ENCODE measurements at regions not wholly inside any gene's neighbourhood (a gene's known extent, or its start where the extent isn't known, plus 50 kb on each side); places are given as distances from the start of the nearest gene placed in this dataset.

GRCh38 chr1:78223417-78224215 lies 177.8 kb downstream of the GIPC2 start:
- in situ Hi-C loops (cut with MboI; ENCODE audit: low sequenced_read_pairs, unreplicated experiment) = no loop called here
- TF ChIP-seq CTCF (IDR thresholded peaks at IDR 0.05; ENCODE audit: borderline replicate concordance, control extremely low read depth, extremely low read depth, insufficient read depth, missing control alignments) = no peak
- no peak for DNase-seq (ENCODE audit: low spot score)

GRCh38 chr1:78224246-78224785 lies 178.6 kb downstream of the GIPC2 start:
- in situ Hi-C loops (cut with MboI; ENCODE audit: low sequenced_read_pairs, unreplicated experiment) = no loop called here
- TF ChIP-seq CTCF (IDR thresholded peaks at IDR 0.05; ENCODE audit: borderline replicate concordance, control extremely low read depth, extremely low read depth, insufficient read depth, missing control alignments) = no peak
- no peak for DNase-seq (ENCODE audit: low spot score)

GRCh38 chr1:78224861-78225552 lies 179.2 kb downstream of the GIPC2 start:
- in situ Hi-C loops (cut with MboI; ENCODE audit: low sequenced_read_pairs, unreplicated experiment) = no loop called here
- TF ChIP-seq CTCF (IDR thresholded peaks at IDR 0.05; ENCODE audit: borderline replicate concordance, control extremely low read depth, extremely low read depth, insufficient read depth, missing control alignments) = no peak
- DNase-seq (ENCODE audit: low spot score) = no peak

- in situ Hi-C loops (cut with MboI; ENCODE audit: low sequenced_read_pairs, unreplicated experiment) = no loop called here
- DNase-seq (ENCODE audit: low spot score) = no peak
- TF ChIP-seq CTCF (IDR thresholded peaks at IDR 0.05; ENCODE audit: borderline replicate concordance, control extremely low read depth, extremely low read depth, insufficient read depth, missing control alignments) = no peak
These were observed 181.0 kb downstream of the GIPC2 start for GRCh38 chr1:78226784-78227183.

- TF ChIP-seq CTCF (IDR thresholded peaks at IDR 0.05; ENCODE audit: borderline replicate concordance, control extremely low read depth, extremely low read depth, insufficient read depth, missing control alignments) = no peak
- DNase-seq (ENCODE audit: low spot score) = no peak
- in situ Hi-C loops (cut with MboI; ENCODE audit: low sequenced_read_pairs, unreplicated experiment) = no loop called here
These were observed 182.2 kb downstream of the GIPC2 start for GRCh38 chr1:78227705-78228635.

- in situ Hi-C loops (cut with MboI; ENCODE audit: low sequenced_read_pairs, unreplicated experiment) = no loop called here
- no peak for TF ChIP-seq CTCF (IDR thresholded peaks at IDR 0.05; ENCODE audit: borderline replicate concordance, control extremely low read depth, extremely low read depth, insufficient read depth, missing control alignments)
- DNase-seq (ENCODE audit: low spot score) = no peak
These were observed 183.6 kb downstream of the GIPC2 start for GRCh38 chr1:78229344-78229743.

All from GM13976 (cell line).